UCSD-AML1 (cell line): ENCODE measurements at regions not wholly inside any gene's neighbourhood (a gene's known extent, or its start where the extent isn't known, plus 50 kb on each side); places are given as distances from the start of the nearest gene placed in this dataset.
"Not testable (repeated sequence)": the region's sequence is repeated elsewhere in the genome, so short reads cannot be mapped to it uniquely, and the experiment has no call there.

Experiments
- DNase-seq: peaks from one replicate; lab custom pipeline; 2025; ENCODE audit not compliant: unreplicated experiment; lab: John Stamatoyannopoulos, UW

DNA sequence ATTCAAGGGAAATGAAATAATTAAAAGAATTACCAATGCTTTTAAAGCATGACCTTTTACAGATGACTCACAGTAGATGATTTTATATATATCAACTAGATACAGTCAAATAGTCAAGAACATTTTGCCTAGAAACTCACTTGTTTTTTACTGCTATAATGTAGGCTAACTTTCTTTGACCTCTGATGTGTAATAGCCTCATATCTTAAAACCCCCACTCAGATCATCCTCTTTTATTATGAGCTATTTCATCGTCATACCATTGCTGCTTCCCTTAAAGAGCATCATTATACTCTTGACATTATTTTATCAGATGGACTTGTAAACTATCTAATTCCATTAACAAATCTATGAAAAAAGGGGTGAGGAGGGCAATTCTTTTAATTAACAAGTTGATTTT, 355.9 kb upstream of the AGA start:
- no peak for DNase-seq

DNA sequence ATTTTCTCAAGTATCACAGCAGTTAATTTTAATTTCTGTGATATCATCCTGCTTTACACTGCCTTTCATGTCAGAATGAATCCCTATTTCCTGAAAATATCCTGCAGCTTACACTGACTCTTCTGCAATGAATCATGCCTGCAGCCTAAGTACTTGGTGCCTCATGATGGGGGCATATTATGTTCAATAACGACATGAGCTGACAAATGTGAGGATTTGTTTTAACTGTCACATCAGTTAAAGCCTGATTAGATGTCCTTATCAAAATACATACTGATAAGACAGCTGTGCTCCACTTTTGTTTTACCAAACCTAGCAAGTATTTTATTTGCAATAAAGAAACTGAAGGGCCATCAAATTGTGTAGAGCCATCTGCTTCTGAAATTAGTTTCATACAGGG, 359.9 kb upstream of the AGA start:
- no peak for DNase-seq

DNA sequence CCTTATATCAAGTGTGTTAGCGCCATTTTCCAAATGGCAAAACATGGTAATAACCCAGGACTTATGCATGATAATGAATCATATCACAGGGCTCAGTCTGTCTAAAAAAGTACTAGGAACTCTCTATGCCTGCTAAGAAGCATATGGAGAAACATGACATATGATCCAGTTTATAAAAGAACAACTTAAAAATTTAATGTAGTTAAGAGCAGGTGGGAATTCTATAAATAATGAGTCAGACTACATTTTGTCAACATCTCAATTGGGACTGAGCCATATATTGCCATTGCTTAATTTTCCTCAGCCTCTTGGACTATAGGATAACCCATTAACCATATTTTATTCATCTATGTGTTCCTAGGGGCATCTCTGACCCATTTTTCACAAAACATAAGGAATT, 360.4 kb upstream of the AGA start:
- no peak for DNase-seq

DNA sequence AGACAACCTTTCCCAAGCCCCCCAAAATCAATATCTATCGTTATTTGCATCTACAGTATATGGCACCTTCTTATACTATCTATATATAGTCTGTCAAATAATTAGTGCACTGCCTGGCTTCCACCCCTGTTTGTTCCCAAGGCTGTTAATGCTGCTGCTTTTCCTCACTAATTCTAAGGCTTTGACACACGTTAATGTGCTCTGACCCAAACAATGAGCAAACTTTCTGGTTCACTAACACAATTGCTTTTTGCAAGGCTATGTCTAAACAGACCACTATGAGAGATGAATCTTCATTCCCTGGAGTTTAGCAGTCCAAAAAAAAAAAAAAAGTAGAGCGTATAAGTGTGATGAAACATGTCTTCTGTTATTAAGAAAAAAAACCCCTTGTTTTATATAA, 360.9 kb upstream of the AGA start:
- no peak for DNase-seq

DNA sequence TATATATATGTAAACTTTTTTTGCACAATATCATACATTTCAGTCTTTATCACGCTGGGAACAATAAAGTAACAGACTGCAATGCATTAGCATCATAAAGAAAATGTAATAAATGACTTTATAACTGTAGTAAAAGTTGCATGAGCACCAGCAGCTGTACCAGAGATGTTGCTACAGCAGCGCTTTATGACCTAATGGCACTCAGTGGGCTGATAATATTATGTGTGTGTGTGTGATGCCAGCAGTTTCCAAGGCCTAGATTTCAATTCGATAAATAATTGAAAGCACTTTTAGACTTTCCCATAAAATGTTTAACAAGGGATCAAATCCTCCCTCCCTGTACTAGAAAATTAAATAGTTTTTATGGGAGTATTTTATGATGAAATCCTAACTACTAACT, 367.6 kb upstream of the AGA start:
- no peak for DNase-seq

DNA sequence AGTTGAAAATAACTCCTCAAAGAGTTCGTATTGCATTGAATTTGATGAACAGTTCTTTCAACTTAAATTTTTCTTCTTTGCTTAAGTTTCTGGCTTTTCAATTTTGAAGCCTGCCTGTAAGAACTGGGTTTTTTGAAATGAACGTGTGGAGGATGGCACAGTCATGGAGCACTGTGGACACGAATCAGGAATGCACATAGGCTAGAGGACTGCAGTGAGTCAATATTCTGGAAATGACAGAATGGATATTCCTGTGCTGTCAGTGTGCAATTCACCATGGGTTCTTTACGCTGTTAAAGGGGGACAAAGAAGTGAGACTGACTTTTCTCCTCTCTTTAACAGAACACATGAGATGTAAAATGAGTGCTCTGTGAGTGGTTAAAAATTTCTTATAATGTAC, 368.0 kb upstream of the AGA start:
- DNase-seq, result no peak

DNA sequence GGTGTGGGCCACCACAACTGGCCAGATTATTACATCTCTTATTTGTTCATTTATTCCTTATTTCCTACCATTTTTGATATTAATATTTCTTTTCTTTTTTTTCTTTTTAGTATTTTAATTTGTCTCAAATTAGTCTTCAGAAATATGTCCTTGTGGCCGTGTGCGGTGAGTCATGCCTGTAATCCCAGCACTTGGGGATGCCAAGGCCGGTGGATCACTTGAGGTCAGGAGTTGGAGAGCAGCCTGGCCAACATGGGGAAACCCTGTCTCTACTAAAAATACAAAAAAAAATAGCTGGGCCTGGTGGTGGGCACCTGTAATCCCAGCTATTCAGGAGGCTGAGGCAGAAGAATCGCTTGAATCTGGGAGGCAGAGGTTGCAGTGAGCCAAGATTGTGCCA, 376.2 kb upstream of the AGA start:
- DNase-seq, result not testable (repeated sequence)

DNA sequence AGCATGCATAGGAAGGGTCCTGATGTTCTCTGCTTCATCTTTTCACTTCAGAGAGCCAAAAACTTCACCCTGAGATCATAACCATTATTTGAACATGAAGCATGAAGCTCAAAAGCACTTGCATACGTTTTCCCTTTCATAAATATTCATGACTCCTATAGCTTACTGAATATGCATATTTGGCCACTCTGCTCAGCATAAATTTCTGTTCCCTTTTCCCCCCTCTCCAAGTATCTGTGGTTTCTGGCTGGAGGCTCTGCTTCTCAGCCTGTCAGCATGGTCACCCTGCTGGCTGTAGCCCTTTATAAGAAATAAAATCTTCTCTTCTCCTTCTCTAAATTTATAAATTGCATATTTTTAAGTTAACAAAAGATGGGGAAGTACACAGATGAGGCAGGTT, 384.7 kb upstream of the AGA start:
- DNase-seq, result no peak

DNA sequence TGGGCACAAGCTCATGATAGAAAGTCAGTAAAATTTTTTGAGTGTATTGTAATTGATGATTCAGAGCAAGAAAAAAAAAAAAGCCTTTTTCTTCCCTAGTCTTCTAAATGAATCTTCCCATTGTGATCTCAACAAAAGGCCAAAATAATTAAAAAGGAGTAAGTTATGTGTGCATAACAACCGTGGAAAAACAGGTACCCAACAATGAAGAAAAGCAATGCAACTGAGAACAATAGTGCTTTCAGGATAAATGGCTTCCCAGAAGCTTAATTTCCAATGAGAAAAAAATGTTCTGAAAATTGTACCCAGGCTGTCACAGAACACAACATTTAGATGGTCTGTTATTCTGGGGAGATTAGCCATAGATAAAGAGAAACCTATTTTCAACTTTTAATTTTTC, 399.0 kb upstream of the AGA start:
- no peak for DNase-seq

DNA sequence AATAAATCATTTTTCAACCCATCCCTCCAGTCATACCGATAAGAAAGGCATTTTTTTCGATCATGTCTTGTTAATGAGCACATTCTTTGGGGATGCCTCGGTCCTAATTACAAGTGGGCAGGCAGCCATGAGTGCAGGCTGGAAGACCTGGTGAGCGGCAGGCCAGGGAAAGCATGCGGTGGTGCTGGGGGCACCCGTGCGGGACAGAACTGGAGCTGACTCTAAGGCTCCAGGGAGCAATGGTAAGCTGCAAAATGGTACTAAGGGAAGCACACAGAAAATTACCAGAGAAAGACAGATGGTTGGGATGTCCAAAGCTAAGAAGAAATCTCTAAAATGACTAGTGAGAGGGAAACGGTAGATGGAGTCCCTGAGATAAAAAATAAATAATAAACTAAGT, 411.0 kb upstream of the AGA start:
- DNase-seq, result no peak

DNA sequence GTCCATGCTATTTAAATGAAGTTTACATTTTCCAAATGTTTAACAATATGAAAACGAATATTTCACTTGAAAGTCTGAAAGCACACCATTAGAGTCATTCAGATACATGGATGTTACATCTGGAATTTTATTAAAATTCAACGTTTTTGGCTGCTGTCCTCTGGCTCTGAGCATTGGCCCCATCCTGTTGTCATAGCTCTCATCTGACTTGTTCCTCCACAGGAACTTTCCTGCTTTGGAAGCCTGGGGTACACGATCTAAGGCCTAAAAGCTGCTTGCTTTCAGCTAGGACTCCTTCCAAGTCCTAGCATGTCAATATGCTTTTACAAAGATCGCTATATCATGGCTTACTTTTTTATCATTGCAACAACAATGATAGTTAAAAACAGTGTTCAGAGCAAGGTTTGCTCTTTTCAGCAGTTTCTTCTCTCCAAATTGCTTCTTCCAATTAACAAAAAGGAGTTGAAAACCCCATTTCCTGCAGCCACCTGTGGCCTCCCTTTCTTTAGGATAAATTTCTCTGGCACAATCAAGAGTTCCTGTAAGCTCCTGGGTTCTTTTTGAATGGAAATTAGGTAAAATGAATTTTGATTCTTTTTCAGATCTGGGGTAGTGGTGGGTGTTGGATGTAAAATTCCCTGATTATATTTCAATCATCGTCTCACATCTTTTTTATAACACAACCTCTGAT, 413.4 kb upstream of the AGA start:
- DNase-seq, result no peak

DNA sequence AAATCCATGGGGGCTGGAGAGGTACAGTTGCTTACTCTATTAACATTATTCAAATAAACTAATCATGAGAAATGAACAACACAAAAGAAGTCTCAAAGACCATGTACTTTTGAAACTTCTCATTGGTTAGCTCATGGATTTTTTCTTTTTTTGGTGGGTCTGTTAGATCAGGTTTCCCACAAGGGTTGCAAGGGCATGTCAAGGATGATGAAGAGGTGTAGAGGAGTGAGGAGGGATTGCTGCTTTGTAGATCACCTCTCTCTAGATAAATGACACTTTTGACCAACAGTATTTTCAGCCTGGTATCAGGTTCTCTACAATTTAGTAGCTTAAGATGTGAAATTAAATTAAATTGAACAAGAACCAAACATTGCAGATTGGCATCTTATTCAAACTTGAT, 417.9 kb upstream of the AGA start:
- DNase-seq, result no peak

DNA sequence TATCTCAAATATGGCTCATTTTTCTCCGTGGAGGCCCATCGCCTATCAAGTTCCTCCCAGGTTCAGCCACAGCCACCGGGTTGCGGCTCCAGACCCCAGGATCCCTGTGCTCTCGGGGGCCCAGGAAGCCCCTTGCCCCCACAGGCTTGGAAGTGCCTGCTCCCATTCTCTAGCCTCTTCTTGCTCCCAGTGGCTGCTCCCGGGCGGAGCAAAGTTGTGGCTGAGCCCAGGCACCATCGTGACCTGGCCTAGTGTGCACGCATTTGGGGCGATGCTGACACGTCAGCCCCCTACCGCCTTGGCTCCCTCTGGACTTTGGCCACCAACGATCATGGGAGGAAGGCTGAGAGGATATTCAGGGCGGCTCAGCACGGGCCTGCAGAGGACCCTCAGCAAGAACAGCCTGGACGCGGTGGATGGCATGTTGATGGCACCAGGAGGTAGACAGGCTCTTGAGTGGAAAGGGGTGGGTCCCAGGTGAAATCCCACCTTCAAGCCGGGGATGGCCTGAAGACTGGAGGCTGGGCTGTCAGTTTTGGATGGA, 419.4 kb upstream of the AGA start:
- no peak for DNase-seq

DNA sequence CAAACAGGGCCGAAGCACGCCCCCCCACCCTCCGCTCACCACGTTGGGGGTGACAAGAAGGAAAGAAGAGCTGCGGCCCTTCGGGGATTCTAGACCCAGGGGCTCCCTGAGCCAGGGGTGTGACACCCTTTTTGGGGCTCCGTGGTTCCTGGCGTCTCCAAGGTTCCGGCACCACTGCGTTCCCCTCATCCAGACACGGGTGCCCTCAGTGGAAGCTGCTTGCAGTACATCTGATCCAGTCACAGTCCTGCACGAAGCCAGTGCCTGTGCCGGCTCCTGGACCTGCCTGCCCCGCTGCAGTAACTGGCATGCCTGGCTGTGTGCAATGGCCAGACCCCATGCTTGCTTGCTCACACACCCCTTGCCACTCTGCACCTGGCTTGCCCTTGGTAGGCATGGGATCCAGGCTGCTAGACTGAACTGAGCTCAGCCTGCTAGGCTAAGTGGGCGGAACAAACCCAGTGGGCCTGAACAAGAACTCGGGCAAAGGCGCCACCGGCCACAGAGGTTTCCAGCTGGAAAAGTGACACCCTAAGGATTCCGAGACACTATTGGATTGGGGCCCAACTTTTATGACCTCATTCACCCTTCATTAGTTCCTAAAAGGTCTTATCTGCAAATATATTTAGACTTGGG, 420.4 kb upstream of the AGA start:
- no peak for DNase-seq

DNA sequence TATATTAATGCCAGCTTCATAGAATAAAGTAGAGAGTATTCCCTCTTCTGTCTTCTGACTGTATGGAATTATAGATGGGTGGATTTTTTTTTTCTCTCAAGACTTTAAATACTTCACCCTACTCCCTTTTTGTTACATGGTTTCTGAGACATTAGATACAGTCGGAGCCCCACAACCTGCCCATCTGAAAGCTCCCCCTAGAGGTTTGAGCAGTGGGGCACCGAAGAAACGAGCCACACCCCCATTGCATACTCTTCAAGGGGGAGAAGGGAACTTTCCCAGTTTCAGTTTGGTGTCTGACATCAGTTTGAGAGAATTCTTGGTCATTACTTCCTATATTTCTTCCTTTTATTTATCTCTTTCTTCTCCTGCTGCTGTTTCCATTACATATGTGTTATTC, 437.6 kb upstream of the AGA start:
- no peak for DNase-seq

DNA sequence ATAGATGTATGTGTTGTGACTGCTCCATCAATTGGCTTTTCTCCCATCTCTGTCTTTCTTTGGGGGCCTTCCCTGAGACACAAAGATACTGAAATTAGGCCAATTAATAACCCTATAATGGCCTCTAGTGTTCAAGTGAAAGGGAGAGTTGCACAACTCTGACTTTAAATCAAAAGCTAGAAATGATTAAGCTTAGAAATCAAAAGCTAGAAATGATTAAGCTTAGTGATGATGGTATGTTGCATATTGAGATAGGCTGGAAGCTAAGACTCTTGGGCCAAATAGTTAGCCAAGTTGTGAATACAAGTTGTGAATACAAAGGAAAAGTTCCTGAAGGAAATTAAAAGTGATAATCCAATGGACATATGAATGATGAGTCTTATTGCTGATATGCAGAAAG, 452.9 kb upstream of the AGA start:
- no peak for DNase-seq

DNA sequence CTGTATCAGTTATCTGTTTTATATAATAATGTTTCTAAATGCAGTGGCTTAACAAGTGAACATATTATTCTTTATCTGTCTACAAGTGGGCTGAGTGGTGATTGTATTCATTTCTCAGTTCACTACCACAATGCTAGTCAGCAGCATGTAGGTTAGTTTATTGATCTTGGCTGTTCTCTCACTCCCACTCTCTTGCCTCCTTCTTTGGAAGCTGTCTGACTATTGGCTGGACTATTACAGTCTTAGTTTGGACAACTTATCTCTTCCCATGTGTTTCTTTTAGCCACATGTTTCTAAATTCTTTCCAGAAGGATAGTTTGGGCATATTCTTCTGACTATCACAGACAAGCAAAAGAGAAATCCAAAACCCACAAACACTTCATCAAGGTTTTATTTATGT, 459.5 kb upstream of the AGA start:
- DNase-seq, result no peak

DNA sequence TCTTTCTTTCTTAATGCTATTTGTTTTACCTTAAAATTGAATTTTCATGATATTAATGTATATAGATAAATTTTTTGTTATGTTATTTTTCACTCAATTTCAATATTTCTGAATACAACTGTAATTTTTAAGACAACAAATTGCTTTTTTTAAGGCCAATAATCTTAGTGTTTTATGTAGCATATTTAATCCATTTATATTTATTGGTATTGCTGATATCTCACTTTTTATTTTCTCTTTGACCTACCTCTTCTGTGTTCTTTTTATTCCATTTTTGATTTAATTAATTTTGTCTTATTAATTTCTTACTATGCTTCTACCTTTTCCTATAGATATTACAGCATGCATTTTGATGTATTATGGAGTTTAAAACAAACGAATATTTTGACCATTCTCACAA, 460.1 kb upstream of the AGA start:
- no peak for DNase-seq

DNA sequence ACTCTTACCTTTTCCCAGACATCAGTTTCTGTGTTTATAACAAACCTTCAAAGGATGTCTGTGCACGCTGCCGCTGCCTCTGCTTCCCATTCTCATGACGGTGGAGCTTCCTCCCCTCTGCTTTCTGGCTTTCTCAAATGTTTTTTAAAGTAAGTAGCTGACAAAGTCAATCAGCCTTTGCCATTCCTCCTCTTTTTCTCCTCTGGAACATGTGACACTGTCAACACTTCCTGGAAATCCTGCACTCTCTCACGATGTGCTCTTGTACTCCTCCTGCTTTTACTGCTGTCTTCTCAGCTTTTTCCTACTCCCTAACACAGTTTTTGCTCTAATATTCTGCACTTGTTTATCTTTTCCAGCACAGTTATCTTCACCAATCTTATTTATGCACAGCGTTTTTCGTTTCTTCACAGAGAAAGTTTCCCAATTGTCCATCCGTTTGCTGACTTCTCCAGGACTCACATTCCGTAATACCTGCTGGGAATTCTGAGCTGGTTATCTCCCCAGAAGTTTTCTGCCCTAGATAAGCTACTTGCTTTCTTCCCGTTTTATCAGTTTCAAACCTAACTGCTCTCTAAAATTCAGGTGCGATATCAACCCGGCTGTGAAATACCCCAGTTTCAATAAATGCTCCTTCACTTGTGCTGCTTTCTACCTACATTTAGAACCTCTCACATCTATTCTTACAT, 465.6 kb upstream of the AGA start:
- no peak for DNase-seq

DNA sequence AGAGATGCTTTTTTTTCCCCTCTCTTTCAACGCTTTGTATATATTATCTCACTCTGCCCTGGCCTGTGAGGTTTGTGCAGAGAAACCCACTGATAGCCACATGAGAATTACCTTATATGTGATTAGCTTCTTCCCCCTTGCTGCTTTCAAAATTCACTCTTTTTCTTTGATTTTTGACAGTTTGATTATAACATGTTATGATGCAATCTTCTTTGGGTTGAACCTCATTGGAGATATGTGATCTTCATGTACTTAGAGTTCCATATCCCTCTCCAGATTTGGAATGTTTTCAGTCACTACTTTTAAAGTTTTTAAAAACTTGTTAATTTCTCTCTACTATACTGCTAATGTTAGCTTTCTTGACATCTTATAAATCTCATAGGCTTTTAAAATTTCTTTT, 479.5 kb upstream of the AGA start:
- DNase-seq, result no peak

DNA sequence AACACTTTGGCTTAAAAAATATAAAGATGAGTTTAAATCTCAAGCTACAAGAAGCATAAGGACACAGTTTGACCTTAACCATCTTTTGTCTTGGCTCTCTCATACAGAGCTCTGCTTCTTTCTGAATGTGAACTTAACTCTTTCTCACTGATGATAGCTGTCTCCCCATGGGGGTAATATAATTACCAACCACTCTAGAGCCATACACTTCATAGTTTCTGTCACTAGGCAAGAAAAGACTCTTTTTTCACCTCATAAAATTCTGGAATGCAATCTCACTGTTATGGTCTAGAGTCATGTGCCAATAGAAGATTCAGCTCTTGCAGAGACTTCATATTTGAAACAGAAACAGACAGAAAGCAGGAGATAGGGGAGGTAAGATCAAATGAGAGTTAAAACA, 481.7 kb upstream of the AGA start:
- DNase-seq, result no peak

DNA sequence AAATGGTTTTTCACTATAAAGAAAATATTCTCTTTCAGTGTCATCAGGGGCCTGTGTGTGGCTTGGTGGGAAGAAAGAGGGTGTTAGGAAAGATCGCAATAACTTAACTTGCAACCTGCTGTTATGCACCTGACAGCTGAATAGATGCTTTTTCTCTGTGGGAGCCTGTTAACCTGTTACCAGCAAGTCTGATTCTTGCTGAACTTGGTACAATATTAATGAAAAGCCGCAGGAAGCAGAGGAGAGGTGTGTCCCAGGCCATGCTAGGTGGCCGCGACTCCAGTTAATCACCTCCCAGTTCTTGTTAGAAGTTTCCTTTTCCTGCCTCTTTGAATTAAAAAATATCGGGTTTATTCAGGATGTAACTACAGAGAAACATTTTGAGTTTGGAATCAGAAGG, 494.8 kb upstream of the AGA start:
- no peak for DNase-seq
